ENCODE measurements at regions not wholly inside any gene's neighbourhood (a gene's known extent, or its start where the extent isn't known, plus 50 kb on each side); places are given as distances from the start of the nearest gene placed in this dataset.

DNA sequence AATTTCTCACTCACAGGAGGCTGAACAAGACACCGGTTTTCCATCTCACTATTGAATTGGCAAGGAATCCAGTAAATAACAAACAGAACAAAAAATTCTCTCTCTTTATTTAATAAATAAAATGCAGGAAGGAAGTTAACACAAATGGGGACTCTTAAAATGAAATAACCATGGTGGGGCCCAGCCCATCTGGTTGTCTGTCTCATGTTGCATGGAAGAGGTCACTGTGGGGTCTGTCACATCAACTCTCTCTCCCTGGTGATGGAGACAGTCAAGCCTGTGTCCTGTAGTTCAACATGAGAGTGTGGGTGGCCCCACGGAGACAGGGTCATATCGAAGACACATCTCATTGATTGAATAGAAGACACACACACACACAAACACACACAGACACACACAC lies 297.7 kb downstream of the IRX2 start:
- TF ChIP-seq, protein P1, sequence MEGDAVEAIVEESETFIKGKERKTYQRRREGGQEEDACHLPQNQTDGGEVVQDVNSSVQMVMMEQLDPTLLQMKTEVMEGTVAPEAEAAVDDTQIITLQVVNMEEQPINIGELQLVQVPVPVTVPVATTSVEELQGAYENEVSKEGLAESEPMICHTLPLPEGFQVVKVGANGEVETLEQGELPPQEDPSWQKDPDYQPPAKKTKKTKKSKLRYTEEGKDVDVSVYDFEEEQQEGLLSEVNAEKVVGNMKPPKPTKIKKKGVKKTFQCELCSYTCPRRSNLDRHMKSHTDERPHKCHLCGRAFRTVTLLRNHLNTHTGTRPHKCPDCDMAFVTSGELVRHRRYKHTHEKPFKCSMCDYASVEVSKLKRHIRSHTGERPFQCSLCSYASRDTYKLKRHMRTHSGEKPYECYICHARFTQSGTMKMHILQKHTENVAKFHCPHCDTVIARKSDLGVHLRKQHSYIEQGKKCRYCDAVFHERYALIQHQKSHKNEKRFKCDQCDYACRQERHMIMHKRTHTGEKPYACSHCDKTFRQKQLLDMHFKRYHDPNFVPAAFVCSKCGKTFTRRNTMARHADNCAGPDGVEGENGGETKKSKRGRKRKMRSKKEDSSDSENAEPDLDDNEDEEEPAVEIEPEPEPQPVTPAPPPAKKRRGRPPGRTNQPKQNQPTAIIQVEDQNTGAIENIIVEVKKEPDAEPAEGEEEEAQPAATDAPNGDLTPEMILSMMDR (IDR thresholded peaks at IDR 0.05; ENCODE audit: low read depth, low read length, poor library complexity, severe bottlenecking) = no peak
- no peak for TF ChIP-seq EZH2phosphoT487 (IDR thresholded peaks at IDR 0.05; ENCODE audit: borderline replicate concordance, low read length)

Measured in DOHH2 (cell line).